ENCODE measurements at regions not wholly inside any gene's neighbourhood (a gene's known extent, or its start where the extent isn't known, plus 50 kb on each side); places are given as distances from the start of the nearest gene placed in this dataset.

- TF ChIP-seq CTCF (conservative IDR thresholded peaks at IDR 0.05; ENCODE audit: low read depth, low read length) (no peak), CHD1 (IDR thresholded peaks at IDR 0.05; ENCODE audit: low read depth, low read length) (no peak)
Measured at GRCh38 chr13:80476953-80477352, 136.0 kb upstream of the SPRY2 start.

Data from IMR-90 (cell line).